Stimulated activated CD4-positive, alpha-beta T cell treated with anti-CD3 and anti-CD28 coated beads, Interleukin-15, amount 100 ng/mL, for 48 hours (primary cell): ENCODE measurements at regions not wholly inside any gene's neighbourhood (a gene's known extent, or its start where the extent isn't known, plus 50 kb on each side); places are given as distances from the start of the nearest gene placed in this dataset.

Experiments
- DNase-seq, 2 donors: peaks; one replicate each; pipeline ENCODE4 v3.0.0-alpha.2; 2020; ENCODE audit warnings: low read depth in 2 of 2

- DNase-seq: no peak
These were observed 71.8 kb downstream of the C4orf33 start for GRCh38 chr4:129167640-129168260.

GRCh38 chr4:129172181-129172580 is 76.2 kb downstream of the C4orf33 start:
- DNase-seq: no peak

GRCh38 chr4:129176864-129177263 is 80.9 kb downstream of the C4orf33 start:
- DNase-seq: no peak

GRCh38 chr4:129179276-129179675 is 83.3 kb downstream of the C4orf33 start:
- no peak for DNase-seq

- no peak for DNase-seq
These were observed 93.7 kb downstream of the C4orf33 start for GRCh38 chr4:129189630-129190029.

- no peak for DNase-seq
These were observed 97.6 kb downstream of the C4orf33 start for GRCh38 chr4:129193357-129194100.

- DNase-seq: no peak
These were observed 112.5 kb downstream of the C4orf33 start for GRCh38 chr4:129208481-129208880.

- DNase-seq: no peak
These were observed 117.7 kb downstream of the C4orf33 start for GRCh38 chr4:129213692-129214091.

GRCh38 chr4:129218360-129218759 is 122.4 kb downstream of the C4orf33 start:
- no peak for DNase-seq

GRCh38 chr4:129218897-129219296 is 122.9 kb downstream of the C4orf33 start:
- DNase-seq: no peak

- no peak for DNase-seq
These were observed 124.3 kb downstream of the C4orf33 start for GRCh38 chr4:129220254-129220653.

- no peak for DNase-seq
These were observed 128.0 kb downstream of the C4orf33 start for GRCh38 chr4:129223945-129224344.

GRCh38 chr4:129230846-129231245 is 134.9 kb downstream of the C4orf33 start:
- DNase-seq: no peak

- DNase-seq: no peak
These were observed 136.1 kb downstream of the C4orf33 start for GRCh38 chr4:129231945-129232588.

- no peak for DNase-seq
These were observed 136.8 kb downstream of the C4orf33 start for GRCh38 chr4:129232589-129233337.

- DNase-seq: no peak
These were observed 137.7 kb downstream of the C4orf33 start for GRCh38 chr4:129233691-129234090.

GRCh38 chr4:129236351-129236750 is 140.4 kb downstream of the C4orf33 start:
- DNase-seq: no peak

- DNase-seq: no peak
These were observed 143.1 kb downstream of the C4orf33 start for GRCh38 chr4:129239088-129239487.

- no peak for DNase-seq
These were observed 144.9 kb downstream of the C4orf33 start for GRCh38 chr4:129240816-129241215.

- DNase-seq: no peak
These were observed 150.2 kb downstream of the C4orf33 start for GRCh38 chr4:129246145-129246544.

GRCh38 chr4:129246910-129247461 is 151.0 kb downstream of the C4orf33 start:
- no peak for DNase-seq

GRCh38 chr4:129248621-129249020 is 152.7 kb downstream of the C4orf33 start:
- DNase-seq: no peak
